ENCODE measurements at regions not wholly inside any gene's neighbourhood (a gene's known extent, or its start where the extent isn't known, plus 50 kb on each side); places are given as distances from the start of the nearest gene placed in this dataset.

DNA sequence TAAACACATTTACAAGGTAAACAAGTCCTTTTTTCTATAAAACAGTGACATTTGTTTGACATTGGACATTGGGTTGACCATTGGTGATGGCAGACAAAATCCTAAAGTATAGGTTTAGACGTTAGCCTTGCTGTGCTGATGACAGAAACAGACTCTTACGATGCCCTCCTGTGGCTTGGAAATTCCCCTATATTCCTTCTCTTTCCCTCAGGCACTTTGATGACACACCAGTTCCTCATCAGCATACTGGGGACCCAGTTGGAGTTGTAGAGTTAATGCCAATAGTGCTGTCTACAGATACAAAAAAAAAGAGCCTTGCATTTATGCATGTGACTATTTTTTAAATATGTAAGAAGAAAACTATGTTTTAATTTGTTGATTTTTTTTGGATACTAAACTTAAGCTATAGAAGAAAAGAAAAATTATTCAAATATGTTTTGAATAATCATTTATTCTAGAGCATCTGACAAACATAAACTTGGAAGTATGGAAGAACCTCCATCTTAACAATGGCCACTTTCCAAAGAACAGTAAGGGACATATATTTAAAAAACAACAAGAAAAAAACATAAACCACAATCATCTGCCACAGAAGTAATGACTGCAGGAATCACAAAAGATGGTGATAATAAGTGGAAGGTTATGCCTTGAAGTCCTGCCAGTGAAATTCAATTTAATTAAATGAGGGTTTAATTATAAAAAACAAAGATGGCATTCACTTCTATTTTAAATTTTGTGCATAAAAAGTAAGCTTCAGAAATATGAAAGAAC lies 75.6 kb upstream of the SNCAIP start:
- TF ChIP-seq, protein P1, sequence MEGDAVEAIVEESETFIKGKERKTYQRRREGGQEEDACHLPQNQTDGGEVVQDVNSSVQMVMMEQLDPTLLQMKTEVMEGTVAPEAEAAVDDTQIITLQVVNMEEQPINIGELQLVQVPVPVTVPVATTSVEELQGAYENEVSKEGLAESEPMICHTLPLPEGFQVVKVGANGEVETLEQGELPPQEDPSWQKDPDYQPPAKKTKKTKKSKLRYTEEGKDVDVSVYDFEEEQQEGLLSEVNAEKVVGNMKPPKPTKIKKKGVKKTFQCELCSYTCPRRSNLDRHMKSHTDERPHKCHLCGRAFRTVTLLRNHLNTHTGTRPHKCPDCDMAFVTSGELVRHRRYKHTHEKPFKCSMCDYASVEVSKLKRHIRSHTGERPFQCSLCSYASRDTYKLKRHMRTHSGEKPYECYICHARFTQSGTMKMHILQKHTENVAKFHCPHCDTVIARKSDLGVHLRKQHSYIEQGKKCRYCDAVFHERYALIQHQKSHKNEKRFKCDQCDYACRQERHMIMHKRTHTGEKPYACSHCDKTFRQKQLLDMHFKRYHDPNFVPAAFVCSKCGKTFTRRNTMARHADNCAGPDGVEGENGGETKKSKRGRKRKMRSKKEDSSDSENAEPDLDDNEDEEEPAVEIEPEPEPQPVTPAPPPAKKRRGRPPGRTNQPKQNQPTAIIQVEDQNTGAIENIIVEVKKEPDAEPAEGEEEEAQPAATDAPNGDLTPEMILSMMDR (IDR thresholded peaks at IDR 0.05) = no peak
- no peak for TF ChIP-seq POLR2A (IDR thresholded peaks at IDR 0.05)

Data from ovary (tissue), 3 donors.